Esophagus squamous epithelium (tissue), 4 donors: ENCODE measurements at regions not wholly inside any gene's neighbourhood (a gene's known extent, or its start where the extent isn't known, plus 50 kb on each side); places are given as distances from the start of the nearest gene placed in this dataset.

Source experiments
- POLR2A ChIP-seq, 4 donors: fragments of 450-650 bp; IDR thresholded peaks; one replicate each; pipeline ENCODE4 v1.6.1; 2017; ENCODE audit warnings: antibody characterized with exemption in 4 of 4, mild to moderate bottlenecking in 4 of 4, moderate library complexity in 3 of 4
- TF ChIP-seq, protein P1 (sequence below), 6 experiments: fragments of 450-650 bp in 4 of 6; fragments of 200-600 bp in 2 of 6; sonication (generic) in 2 of 6; IDR thresholded peaks; one replicate each; pipeline ENCODE4 v1.5.1; 2016 to 2019; ENCODE audit warnings: antibody characterized with exemption in 6 of 6, mild to moderate bottlenecking in 4 of 6, moderate library complexity in 4 of 6

- TF ChIP-seq, protein P1, sequence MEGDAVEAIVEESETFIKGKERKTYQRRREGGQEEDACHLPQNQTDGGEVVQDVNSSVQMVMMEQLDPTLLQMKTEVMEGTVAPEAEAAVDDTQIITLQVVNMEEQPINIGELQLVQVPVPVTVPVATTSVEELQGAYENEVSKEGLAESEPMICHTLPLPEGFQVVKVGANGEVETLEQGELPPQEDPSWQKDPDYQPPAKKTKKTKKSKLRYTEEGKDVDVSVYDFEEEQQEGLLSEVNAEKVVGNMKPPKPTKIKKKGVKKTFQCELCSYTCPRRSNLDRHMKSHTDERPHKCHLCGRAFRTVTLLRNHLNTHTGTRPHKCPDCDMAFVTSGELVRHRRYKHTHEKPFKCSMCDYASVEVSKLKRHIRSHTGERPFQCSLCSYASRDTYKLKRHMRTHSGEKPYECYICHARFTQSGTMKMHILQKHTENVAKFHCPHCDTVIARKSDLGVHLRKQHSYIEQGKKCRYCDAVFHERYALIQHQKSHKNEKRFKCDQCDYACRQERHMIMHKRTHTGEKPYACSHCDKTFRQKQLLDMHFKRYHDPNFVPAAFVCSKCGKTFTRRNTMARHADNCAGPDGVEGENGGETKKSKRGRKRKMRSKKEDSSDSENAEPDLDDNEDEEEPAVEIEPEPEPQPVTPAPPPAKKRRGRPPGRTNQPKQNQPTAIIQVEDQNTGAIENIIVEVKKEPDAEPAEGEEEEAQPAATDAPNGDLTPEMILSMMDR (IDR thresholded peaks at IDR 0.05) = no peak
- TF ChIP-seq POLR2A (IDR thresholded peaks at IDR 0.05) = no peak
Measured at GRCh38 chr4:117771647-117772337, 262.5 kb upstream of the NDST3 start.
